Raji (cell line): ENCODE measurements at regions not wholly inside any gene's neighbourhood (a gene's known extent, or its start where the extent isn't known, plus 50 kb on each side); places are given as distances from the start of the nearest gene placed in this dataset.

Experiments
- POLR2A ChIP-seq: IDR thresholded peaks from 2 replicates; pipeline ENCODE4 v1.6.1; 2011; ENCODE audit warnings: low read depth, low read length, control low read depth; ENCODE audit not compliant: insufficient read depth

- TF ChIP-seq POLR2A: no peak
Observed at GRCh38 chr2:7693246-7694075, 776.2 kb downstream of the RNF144A start.

- TF ChIP-seq POLR2A: no peak
Observed at GRCh38 chr2:7694076-7694985, 777.1 kb downstream of the RNF144A start.

GRCh38 chr2:7697052-7697451 lies 779.8 kb downstream of the RNF144A start:
- TF ChIP-seq POLR2A: no peak

GRCh38 chr2:7701791-7702190 lies 784.6 kb downstream of the RNF144A start:
- TF ChIP-seq POLR2A: no peak

GRCh38 chr2:7703048-7703447 lies 785.8 kb downstream of the RNF144A start:
- no peak for TF ChIP-seq POLR2A

GRCh38 chr2:7703543-7704144 lies 786.4 kb downstream of the RNF144A start:
- TF ChIP-seq POLR2A: no peak

- no peak for TF ChIP-seq POLR2A
Observed at GRCh38 chr2:7704296-7704865, 787.2 kb downstream of the RNF144A start.

- no peak for TF ChIP-seq POLR2A
Observed at GRCh38 chr2:7706791-7707190, 789.6 kb downstream of the RNF144A start.

GRCh38 chr2:7707723-7708122 lies 790.5 kb downstream of the RNF144A start:
- TF ChIP-seq POLR2A: no peak

- TF ChIP-seq POLR2A: no peak
Observed at GRCh38 chr2:7709907-7710306, 792.7 kb downstream of the RNF144A start.

GRCh38 chr2:7711167-7711566 lies 794.0 kb downstream of the RNF144A start:
- TF ChIP-seq POLR2A: no peak

- no peak for TF ChIP-seq POLR2A
Observed at GRCh38 chr2:7719876-7720275, 802.7 kb downstream of the RNF144A start.

- no peak for TF ChIP-seq POLR2A
Observed at GRCh38 chr2:7721413-7721995, 804.3 kb downstream of the RNF144A start.

- TF ChIP-seq POLR2A: no peak
Observed at GRCh38 chr2:7722212-7722910, 805.1 kb downstream of the RNF144A start.
